Stimulated activated naive CD8-positive, alpha-beta T cell treated with anti-CD3 and anti-CD28 coated beads, Interleukin-15, amount 100 ng/mL, for 72 hours (primary cell): ENCODE measurements at regions not wholly inside any gene's neighbourhood (a gene's known extent, or its start where the extent isn't known, plus 50 kb on each side); places are given as distances from the start of the nearest gene placed in this dataset.

ENCODE experiments used
- ATAC-seq: fragments of 150-1000 bp; cut with Tn5 transposase; 2 replicates; pipeline ENCODE4 v1.10.0; 2021; ENCODE audit warnings: mild to moderate bottlenecking, moderate library complexity
- DNase-seq, 2 donors: peaks; one replicate each; pipeline ENCODE4 v3.0.0; 2021 to 2022
- H3K27ac Mint-ChIP-seq, 2 donors: one replicate each; pipeline ENCODE4 v1.8.0; 2022; ENCODE audit warnings: mild to moderate bottlenecking in 2 of 2, mixed read lengths in 2 of 2, moderate library complexity in 2 of 2
- H3K27me3 Mint-ChIP-seq: one replicate; pipeline ENCODE4 v1.8.0; 2022; ENCODE audit warnings: mixed read lengths
- H3K4me1 Mint-ChIP-seq: one replicate; pipeline ENCODE4 v1.8.0; 2022; ENCODE audit warnings: mild to moderate bottlenecking, mixed read lengths
- H3K4me3 Mint-ChIP-seq, 2 donors: one replicate each; pipeline ENCODE4 v1.8.0; 2022; ENCODE audit warnings: mild to moderate bottlenecking in 2 of 2, mixed read lengths in 2 of 2, moderate library complexity in 1 of 2
- H3K9me3 Mint-ChIP-seq, 2 donors: one replicate each; pipeline ENCODE4 v1.8.0; 2022; ENCODE audit warnings: mixed read lengths in 2 of 2

GRCh38 chr10:18735711-18736110 is 76.5 kb downstream of the ARL5B start:
- Mint-ChIP-seq H3K27me3 (peaks cover 23% of the 10 kb centered on the region), H3K27ac (no peak overlapping the region), H3K4me3 (no peak overlapping the region), H3K4me1 (peaks cover 6% of the 10 kb centered on the region), H3K9me3 (peaks cover 0 to 8% of the 10 kb centered on the region in 2 donors)
- no peak for DNase-seq
- no peak for ATAC-seq

DNA sequence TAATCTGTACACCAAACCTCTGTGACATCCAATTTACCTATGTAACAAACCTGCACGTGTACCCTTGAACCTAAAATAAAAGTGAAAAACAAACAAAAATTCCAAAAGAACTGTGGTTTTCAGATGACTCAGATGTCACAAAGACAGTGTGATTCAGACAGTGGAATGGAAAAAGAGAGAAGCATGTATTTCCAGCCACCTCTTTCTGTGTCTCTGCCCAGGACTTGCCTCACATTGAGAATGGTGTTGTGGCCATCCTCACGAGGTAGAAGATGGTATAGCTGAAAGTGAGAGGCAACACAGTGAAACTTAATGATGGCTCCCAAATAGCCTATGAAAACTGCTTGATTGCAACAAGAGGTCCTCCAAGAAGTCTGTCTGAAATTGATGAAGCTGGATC is 78.0 kb downstream of the ARL5B start:
- ATAC-seq, result no peak
- peaks cover 4 to 15% of the 10 kb centered on the region in 2 donors for H3K9me3 Mint-ChIP-seq
- no peak overlapping the region for H3K27ac Mint-ChIP-seq
- H3K27me3 Mint-ChIP-seq, result peaks cover 23% of the 10 kb centered on the region
- H3K4me1 Mint-ChIP-seq, result peaks cover 6% of the 10 kb centered on the region
- no peak overlapping the region for H3K4me3 Mint-ChIP-seq
- no peak for DNase-seq

GRCh38 chr10:18737841-18738240 is 78.6 kb downstream of the ARL5B start:
- peaks cover 23% of the 10 kb centered on the region for H3K27me3 Mint-ChIP-seq
- ATAC-seq, result no peak

GRCh38 chr10:18738835-18739234 is 79.6 kb downstream of the ARL5B start:
- peaks cover 6% of the 10 kb centered on the region for H3K4me1 Mint-ChIP-seq
- DNase-seq (no peak), ATAC-seq (no peak)
- no peak overlapping the region for H3K4me3 Mint-ChIP-seq
- H3K27ac Mint-ChIP-seq, result no peak overlapping the region
- H3K9me3 Mint-ChIP-seq, result peaks cover 5 to 16% of the 10 kb centered on the region in 2 donors
- peaks cover 23% of the 10 kb centered on the region for H3K27me3 Mint-ChIP-seq

More at GRCh38 chr10:18737841-18738240, 78.6 kb downstream of the ARL5B start:
- Mint-ChIP-seq H3K4me3 (no peak overlapping the region), H3K4me1 (peaks cover 6% of the 10 kb centered on the region), H3K9me3 (peaks cover 4 to 15% of the 10 kb centered on the region in 2 donors), H3K27ac (no peak overlapping the region)
- DNase-seq, result no peak

GRCh38 chr10:18743926-18744325 is 84.7 kb downstream of the ARL5B start:
- DNase-seq (no peak), ATAC-seq (no peak)
- H3K27me3 Mint-ChIP-seq, result no peaks in the 10 kb centered on the region
- no peak overlapping the region for H3K27ac Mint-ChIP-seq
- H3K4me3 Mint-ChIP-seq, result no peak overlapping the region
- H3K9me3 Mint-ChIP-seq, result peaks cover 10 to 18% of the 10 kb centered on the region in 2 donors
- no peaks in the 10 kb centered on the region for H3K4me1 Mint-ChIP-seq

DNA sequence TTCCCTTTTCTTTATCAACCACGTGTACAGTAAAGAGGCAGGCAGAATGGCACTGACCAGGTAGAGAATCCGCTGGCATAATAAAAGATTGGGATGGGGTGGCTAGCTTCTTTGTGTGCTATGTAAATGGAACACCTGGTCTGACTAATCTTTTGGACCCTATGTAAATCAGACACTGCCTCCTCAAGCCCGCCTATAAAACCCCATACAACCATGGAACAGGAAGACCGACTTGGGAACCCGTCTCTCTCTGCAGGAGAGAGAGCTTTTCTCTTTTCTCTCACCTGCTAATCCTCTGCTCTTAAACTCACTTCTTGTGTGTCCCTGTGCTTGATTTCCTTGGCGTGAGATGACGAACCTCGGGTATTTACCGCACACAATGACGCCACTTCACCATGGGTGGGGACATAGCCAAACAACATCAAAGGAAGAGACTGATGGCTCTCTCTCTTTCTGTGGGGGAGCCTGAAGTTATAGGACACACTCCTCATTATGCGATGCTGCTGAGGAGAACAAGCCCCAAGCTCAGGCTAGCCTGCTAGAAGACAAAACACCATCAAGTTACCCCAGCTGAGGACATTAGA is 94.2 kb downstream of the ARL5B start:
- DNase-seq (no peak), ATAC-seq (no peak)
- H3K27ac Mint-ChIP-seq, result no peak overlapping the region
- no peaks in the 10 kb centered on the region for H3K4me1 Mint-ChIP-seq
- H3K9me3 Mint-ChIP-seq, result no peaks in the 10 kb centered on the region
- H3K4me3 Mint-ChIP-seq, result no peak overlapping the region
- peaks cover 30% of the 10 kb centered on the region for H3K27me3 Mint-ChIP-seq

- Mint-ChIP-seq H3K4me1 (no peaks in the 10 kb centered on the region), H3K27ac (no peak overlapping the region), H3K27me3 (peaks cover 8% of the 10 kb centered on the region), H3K4me3 (no peak overlapping the region), H3K9me3 (peaks cover 0 to 8% of the 10 kb centered on the region in 2 donors)
- ATAC-seq, result no peak
- DNase-seq, result no peak
Observed at GRCh38 chr10:18759575-18759974, 100.3 kb downstream of the ARL5B start.

DNA sequence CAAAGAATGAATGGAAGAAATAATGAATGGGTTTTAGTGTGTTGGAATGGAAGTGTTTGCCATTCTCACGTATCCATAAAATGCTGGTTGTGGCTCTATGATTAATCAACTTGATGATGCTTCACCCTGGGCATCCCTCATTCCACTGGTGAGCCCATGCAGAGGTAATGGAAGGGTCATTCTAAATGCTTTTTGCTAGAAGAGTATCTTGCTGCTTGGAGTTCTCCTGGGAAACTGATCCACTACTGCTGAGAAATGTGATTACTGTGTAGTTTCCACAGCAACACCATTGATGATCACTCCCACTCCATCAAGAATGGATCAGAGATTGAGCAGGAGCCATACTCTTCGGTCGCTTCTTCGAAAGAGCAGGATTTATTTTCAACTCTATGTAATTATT is 101.6 kb downstream of the ARL5B start:
- H3K4me3 Mint-ChIP-seq, result no peak overlapping the region
- ATAC-seq (no peak), DNase-seq (no peak)
- peaks cover 0 to 8% of the 10 kb centered on the region in 2 donors for H3K9me3 Mint-ChIP-seq
- no peak overlapping the region for H3K27ac Mint-ChIP-seq
- H3K27me3 Mint-ChIP-seq, result peaks cover 3% of the 10 kb centered on the region
- no peaks in the 10 kb centered on the region for H3K4me1 Mint-ChIP-seq

- Mint-ChIP-seq H3K4me3 (no peak overlapping the region), H3K27ac (no peak overlapping the region), H3K27me3 (peaks cover 10% of the 10 kb centered on the region), H3K9me3 (peaks cover 0 to 16% of the 10 kb centered on the region in 2 donors), H3K4me1 (no peaks in the 10 kb centered on the region)
- DNase-seq, result no peak
- no peak for ATAC-seq
Observed at GRCh38 chr10:18767981-18768380, 108.8 kb downstream of the ARL5B start.

DNA sequence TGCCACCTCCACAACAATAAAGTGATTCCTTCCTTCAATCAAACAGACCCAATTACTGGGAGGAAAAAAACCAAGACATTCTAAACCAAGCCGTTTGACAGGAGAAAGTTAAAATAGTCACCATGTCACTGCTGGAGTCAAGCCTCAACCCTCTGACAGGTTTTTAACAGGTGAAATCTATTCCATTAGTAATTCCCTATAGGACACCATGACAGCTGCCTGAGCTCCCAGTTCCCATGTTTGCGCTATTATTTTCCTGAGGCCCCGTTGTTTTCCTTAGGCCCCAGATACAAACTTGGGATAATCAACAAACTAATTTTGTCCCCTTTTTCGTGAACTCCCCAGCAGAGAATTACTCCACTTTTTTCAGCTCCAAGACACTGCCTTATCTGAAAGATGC is 113.9 kb downstream of the ARL5B start:
- H3K4me1 Mint-ChIP-seq, result no peaks in the 10 kb centered on the region
- peaks cover 0 to 8% of the 10 kb centered on the region in 2 donors for H3K9me3 Mint-ChIP-seq
- no peak overlapping the region for H3K27ac Mint-ChIP-seq
- no peak for DNase-seq
- peaks cover 10% of the 10 kb centered on the region for H3K27me3 Mint-ChIP-seq
- no peak overlapping the region for H3K4me3 Mint-ChIP-seq
- no peak for ATAC-seq

GRCh38 chr10:18777258-18777657 is 118.0 kb downstream of the ARL5B start:
- DNase-seq (no peak), ATAC-seq (no peak)
- Mint-ChIP-seq H3K4me1 (no peaks in the 10 kb centered on the region), H3K4me3 (no peak overlapping the region), H3K27ac (peak overlapping the region in 1 of 2 donors; percentile 69), H3K27me3 (peaks cover 8% of the 10 kb centered on the region), H3K9me3 (no peaks in the 10 kb centered on the region)

DNA sequence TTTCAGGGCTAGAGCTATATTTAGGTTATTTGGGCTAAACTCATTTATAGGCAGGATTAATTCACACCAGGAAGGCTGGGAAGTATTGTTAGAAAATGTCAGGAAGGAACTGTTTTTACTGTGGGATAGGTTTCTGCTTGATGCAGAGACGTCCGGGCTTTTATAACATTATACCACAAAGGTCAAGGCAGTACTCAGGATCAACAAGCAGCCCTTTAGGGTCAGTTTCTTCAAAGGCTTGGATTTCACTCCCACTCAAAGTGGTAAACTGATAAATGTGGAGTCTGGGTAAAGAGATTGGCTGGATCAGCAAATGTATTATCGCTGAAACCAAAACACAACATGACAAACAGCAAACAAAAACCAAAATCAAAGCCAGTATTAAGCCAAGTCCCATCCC is 127.2 kb downstream of the ARL5B start:
- no peak for ATAC-seq
- H3K9me3 Mint-ChIP-seq, result peaks cover 8 to 10% of the 10 kb centered on the region in 2 donors
- H3K27ac Mint-ChIP-seq, result no peak overlapping the region
- no peak for DNase-seq
- H3K27me3 Mint-ChIP-seq, result no peaks in the 10 kb centered on the region
- no peak overlapping the region for H3K4me3 Mint-ChIP-seq
- H3K4me1 Mint-ChIP-seq, result no peaks in the 10 kb centered on the region

DNA sequence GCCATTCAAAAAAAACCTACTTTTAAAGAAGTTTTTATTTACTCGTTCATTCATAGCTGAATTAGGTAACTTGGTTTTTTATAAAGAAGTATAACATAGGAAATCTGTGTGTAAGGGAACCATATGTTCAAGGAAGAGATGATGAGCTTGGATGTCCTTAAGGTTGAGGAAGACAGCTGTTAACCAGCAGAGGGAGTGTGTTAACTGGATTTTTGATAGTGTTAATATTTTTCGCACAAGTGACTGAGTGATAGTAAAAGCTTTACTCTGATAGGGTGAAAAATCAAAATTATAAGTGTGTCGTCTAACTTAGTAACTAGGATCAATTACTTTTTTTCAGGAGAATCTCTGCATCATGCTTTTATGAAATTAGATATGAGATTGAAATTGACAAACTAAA is 134.7 kb downstream of the ARL5B start:
- Mint-ChIP-seq H3K4me1 (no peaks in the 10 kb centered on the region), H3K27me3 (peaks cover 12% of the 10 kb centered on the region), H3K27ac (no peak overlapping the region), H3K9me3 (peaks cover 8 to 24% of the 10 kb centered on the region in 2 donors), H3K4me3 (no peak overlapping the region)
- ATAC-seq (no peak), DNase-seq (no peak)

DNA sequence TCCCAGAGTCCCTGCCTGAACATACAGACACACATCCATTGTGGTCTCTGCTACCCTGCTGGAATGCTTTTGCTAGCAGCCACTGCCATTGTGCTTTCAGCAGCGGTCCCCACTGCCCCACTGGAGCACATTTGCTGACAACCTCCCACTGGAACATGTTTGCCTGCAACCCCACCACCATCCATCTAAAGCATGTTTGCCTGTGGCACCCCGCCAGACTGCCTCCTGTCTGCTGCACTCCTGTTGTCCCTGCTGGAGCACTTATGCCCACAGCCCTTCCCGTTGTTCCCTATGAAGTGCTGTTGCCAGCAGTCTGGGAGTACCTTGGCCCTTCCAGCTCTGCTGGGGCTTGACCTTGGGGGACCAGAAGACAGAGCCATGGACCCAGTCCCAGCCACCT is 136.3 kb downstream of the ARL5B start:
- Mint-ChIP-seq H3K4me1 (no peaks in the 10 kb centered on the region), H3K27ac (no peak overlapping the region), H3K4me3 (no peak overlapping the region), H3K27me3 (peaks cover 12% of the 10 kb centered on the region), H3K9me3 (peaks cover 5 to 14% of the 10 kb centered on the region in 2 donors)
- no peak for DNase-seq
- no peak for ATAC-seq

DNA sequence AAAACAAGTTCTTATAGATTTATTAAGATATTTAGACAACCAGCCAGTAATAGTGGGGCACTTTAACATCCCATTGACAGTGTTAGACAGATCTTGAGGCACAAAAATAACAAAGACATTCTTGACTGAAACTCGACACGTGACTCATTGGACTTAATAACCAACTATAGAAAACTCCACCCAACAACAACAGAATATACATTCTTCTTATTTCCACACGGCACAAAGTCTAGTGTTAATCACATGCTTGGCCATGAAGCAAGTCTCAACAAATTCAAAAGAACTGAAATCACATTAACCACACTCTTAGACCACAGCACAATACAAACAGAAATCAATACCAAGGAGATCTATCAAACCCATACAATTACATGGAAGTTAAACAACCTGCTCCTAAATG is 138.1 kb downstream of the ARL5B start:
- Mint-ChIP-seq H3K4me3 (no peak overlapping the region), H3K27ac (no peak overlapping the region), H3K27me3 (peaks cover 12% of the 10 kb centered on the region), H3K4me1 (no peaks in the 10 kb centered on the region), H3K9me3 (peaks cover 5 to 14% of the 10 kb centered on the region in 2 donors)
- no peak for ATAC-seq
- no peak for DNase-seq

DNA sequence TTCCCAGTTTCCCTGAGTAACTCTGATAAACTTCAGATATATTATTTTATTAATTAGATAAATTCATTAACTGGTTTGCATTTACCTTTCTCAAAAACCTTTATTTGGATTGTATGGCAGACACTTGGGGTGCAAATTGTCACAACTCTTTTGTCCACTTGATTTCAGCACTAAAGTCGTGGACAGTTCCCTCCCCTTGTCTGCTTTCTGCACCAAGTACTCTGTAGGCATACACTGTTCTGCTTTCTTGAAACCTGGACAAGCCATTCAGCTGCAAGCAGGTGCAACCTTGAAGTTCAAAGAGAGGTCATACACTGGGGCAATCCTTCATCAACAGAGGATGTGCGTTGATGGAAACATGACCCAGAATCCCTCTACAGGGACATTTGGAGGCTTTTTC is 162.9 kb downstream of the ARL5B start:
- no peaks in the 10 kb centered on the region for H3K27me3 Mint-ChIP-seq
- no peak overlapping the region for H3K4me3 Mint-ChIP-seq
- H3K27ac Mint-ChIP-seq, result no peak overlapping the region
- peaks cover 2 to 9% of the 10 kb centered on the region in 2 donors for H3K9me3 Mint-ChIP-seq
- DNase-seq, result no peak
- ATAC-seq, result no peak
- no peaks in the 10 kb centered on the region for H3K4me1 Mint-ChIP-seq

GRCh38 chr10:18829259-18829658 is 170.0 kb downstream of the ARL5B start:
- peaks cover 0 to under 1% of the 10 kb centered on the region in 2 donors for H3K9me3 Mint-ChIP-seq
- DNase-seq, result no peak
- no peaks in the 10 kb centered on the region for H3K4me1 Mint-ChIP-seq
- no peak for ATAC-seq
- no peak overlapping the region for H3K4me3 Mint-ChIP-seq
- no peak overlapping the region for H3K27ac Mint-ChIP-seq
- H3K27me3 Mint-ChIP-seq, result no peaks in the 10 kb centered on the region
